ENCODE measurements at regions not wholly inside any gene's neighbourhood (a gene's known extent, or its start where the extent isn't known, plus 50 kb on each side); places are given as distances from the start of the nearest gene placed in this dataset.

DNA sequence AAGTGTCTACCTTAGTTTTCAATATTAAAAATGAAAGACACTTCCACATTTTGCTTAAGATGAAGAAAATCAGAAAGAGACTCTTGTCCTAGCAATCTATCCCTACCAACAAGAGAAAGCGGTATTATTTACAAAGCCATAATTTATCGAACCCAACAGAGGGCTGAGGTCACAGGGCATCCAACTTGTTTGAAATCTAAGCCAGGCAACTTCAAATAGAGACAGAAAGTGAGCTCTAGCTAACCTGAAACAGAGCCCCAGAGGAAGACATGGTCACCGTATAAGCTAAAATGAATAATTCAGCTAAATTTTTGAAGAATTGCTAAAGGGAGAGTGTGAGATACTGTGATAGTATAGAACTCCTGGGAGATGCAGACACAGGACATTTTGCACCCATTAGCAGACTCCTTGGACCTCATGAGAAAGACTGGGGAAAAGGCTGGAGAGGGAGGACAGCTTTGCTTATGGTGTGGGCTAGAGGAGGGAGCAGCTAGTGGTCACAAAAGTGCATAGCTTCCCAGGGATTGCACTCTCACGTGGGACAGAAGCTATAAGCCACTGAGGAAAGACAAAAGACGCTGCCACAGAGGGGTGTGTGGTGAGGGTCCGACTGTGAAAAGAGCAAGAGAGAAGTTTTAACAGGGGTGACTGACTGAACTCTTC, 624.2 kb upstream of the GRIN3A start:
- TF ChIP-seq, protein P1, sequence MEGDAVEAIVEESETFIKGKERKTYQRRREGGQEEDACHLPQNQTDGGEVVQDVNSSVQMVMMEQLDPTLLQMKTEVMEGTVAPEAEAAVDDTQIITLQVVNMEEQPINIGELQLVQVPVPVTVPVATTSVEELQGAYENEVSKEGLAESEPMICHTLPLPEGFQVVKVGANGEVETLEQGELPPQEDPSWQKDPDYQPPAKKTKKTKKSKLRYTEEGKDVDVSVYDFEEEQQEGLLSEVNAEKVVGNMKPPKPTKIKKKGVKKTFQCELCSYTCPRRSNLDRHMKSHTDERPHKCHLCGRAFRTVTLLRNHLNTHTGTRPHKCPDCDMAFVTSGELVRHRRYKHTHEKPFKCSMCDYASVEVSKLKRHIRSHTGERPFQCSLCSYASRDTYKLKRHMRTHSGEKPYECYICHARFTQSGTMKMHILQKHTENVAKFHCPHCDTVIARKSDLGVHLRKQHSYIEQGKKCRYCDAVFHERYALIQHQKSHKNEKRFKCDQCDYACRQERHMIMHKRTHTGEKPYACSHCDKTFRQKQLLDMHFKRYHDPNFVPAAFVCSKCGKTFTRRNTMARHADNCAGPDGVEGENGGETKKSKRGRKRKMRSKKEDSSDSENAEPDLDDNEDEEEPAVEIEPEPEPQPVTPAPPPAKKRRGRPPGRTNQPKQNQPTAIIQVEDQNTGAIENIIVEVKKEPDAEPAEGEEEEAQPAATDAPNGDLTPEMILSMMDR (conservative IDR thresholded peaks at IDR 0.05): no peak
- no peak for TF ChIP-seq EZH2 (IDR thresholded peaks at IDR 0.05; ENCODE audit: low read depth)
